Testis (tissue), 2 donors: ENCODE measurements at regions not wholly inside any gene's neighbourhood (a gene's known extent, or its start where the extent isn't known, plus 50 kb on each side); places are given as distances from the start of the nearest gene placed in this dataset.

Experiments
- POLR2A ChIP-seq: fragments of 450-650 bp; IDR thresholded peaks from one replicate; pipeline ENCODE4 v1.6.1; 2017; ENCODE audit warnings: antibody characterized with exemption, mild to moderate bottlenecking, moderate library complexity
- TF ChIP-seq, protein P1 (sequence below), 3 experiments: fragments of 450-650 bp in 2 of 3; fragments of 200-600 bp in 1 of 3; sonication (generic) in 1 of 3; IDR thresholded peaks; one replicate each; pipeline ENCODE4 v1.5.1; 2016 to 2019; ENCODE audit warnings: antibody characterized with exemption in 3 of 3, mild to moderate bottlenecking in 2 of 3, moderate library complexity in 1 of 3

DNA sequence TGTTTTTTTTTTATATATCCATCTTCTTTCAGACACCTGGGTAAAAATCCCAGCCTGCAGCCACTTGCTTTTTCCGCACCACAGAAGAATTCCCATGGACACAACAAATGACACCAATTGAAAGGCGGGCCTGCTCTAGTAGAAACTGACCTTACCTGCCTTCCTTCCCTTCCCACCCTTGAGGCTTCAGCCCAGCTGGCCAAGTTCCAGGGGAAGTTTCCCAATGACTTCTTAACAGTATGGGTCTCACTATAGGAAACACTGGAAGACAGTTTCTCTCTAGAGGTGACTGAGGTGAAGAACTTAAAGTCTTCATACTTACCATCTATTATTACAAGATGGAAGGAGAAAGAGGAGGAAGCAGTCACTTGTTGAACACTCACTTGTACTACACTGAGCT, 714.2 kb upstream of the NR2F2 start:
- TF ChIP-seq, protein P1, sequence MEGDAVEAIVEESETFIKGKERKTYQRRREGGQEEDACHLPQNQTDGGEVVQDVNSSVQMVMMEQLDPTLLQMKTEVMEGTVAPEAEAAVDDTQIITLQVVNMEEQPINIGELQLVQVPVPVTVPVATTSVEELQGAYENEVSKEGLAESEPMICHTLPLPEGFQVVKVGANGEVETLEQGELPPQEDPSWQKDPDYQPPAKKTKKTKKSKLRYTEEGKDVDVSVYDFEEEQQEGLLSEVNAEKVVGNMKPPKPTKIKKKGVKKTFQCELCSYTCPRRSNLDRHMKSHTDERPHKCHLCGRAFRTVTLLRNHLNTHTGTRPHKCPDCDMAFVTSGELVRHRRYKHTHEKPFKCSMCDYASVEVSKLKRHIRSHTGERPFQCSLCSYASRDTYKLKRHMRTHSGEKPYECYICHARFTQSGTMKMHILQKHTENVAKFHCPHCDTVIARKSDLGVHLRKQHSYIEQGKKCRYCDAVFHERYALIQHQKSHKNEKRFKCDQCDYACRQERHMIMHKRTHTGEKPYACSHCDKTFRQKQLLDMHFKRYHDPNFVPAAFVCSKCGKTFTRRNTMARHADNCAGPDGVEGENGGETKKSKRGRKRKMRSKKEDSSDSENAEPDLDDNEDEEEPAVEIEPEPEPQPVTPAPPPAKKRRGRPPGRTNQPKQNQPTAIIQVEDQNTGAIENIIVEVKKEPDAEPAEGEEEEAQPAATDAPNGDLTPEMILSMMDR (IDR thresholded peaks at IDR 0.05), result no peak
- no peak for TF ChIP-seq POLR2A
